Immature natural killer cell (primary cell): ENCODE measurements at regions not wholly inside any gene's neighbourhood (a gene's known extent, or its start where the extent isn't known, plus 50 kb on each side); places are given as distances from the start of the nearest gene placed in this dataset.

ENCODE experiments used
- DNase-seq, 3 donors: peaks; one replicate each; pipeline ENCODE4 v3.0.0; 2022; ENCODE audit warnings: mixed read lengths in 1 of 3
- H3K27ac Mint-ChIP-seq, 6 donors: one replicate each; pipeline ENCODE4 v1.8.0; 2020; ENCODE audit warnings: mixed read lengths in 6 of 6, mild to moderate bottlenecking in 5 of 6, inconsistent platforms in 4 of 6, moderate library complexity in 3 of 6
- H3K27me3 Mint-ChIP-seq, 3 donors: one replicate each; pipeline ENCODE4 v1.8.0; 2020 to 2021; ENCODE audit warnings: low read depth in 3 of 3, mild to moderate bottlenecking in 3 of 3, mixed read lengths in 3 of 3, moderate library complexity in 3 of 3, inconsistent platforms in 1 of 3
- H3K36me3 Mint-ChIP-seq, 3 donors: one replicate each; pipeline ENCODE4 v1.8.0; 2020; ENCODE audit warnings: mixed read lengths in 3 of 3, inconsistent platforms in 2 of 3, mild to moderate bottlenecking in 2 of 3
- H3K4me1 Mint-ChIP-seq, 2 donors: one replicate each; pipeline ENCODE4 v1.8.0; 2020; ENCODE audit warnings: inconsistent platforms in 2 of 2, mild to moderate bottlenecking in 2 of 2, mixed read lengths in 2 of 2, moderate library complexity in 1 of 2
- H3K4me3 Mint-ChIP-seq, 5 donors: one replicate each; pipeline ENCODE4 v1.8.0; 2020; ENCODE audit warnings: mild to moderate bottlenecking in 5 of 5, mixed read lengths in 5 of 5, inconsistent platforms in 3 of 5, moderate library complexity in 3 of 5
- H3K9me3 Mint-ChIP-seq, 6 donors: one replicate each; pipeline ENCODE4 v1.8.0; 2020; ENCODE audit warnings: mild to moderate bottlenecking in 6 of 6, mixed read lengths in 6 of 6, inconsistent platforms in 4 of 6, moderate library complexity in 3 of 6

DNA sequence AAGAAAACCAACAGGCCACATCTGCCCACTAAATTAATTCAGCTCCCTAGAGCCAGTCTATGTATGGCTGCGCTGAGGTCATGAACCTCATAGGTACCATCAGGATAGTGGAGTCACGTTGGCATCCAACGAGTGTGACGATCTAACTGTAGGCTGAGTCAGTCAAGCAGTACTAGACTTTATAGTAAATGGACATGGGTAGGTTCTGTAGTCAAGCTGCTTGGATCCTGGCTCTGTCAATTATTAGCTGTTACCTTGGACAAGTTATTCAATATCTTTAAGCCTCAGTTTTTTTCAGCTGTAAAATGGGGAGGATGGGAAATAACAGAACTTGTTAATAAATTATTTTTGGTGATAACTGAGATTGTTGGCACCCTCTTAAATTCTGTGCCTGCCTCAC, 432.4 kb upstream of the RASGEF1B start:
- DNase-seq = no peak
- Mint-ChIP-seq H3K4me3 (no peak overlapping the region), H3K36me3 (no peaks in the 10 kb centered on the region), H3K4me1 (no peaks in the 10 kb centered on the region), H3K27me3 (peaks cover 0 to 6% (median 5%) of the 10 kb centered on the region in 3 donors), H3K9me3 (no peaks in the 10 kb centered on the region), H3K27ac (no peak overlapping the region)

- Mint-ChIP-seq H3K27me3 (peaks cover 1 to 3% (median 2%) of the 10 kb centered on the region in 3 donors), H3K4me1 (no peaks in the 10 kb centered on the region), H3K4me3 (no peak overlapping the region), H3K36me3 (no peaks in the 10 kb centered on the region), H3K27ac (no peak overlapping the region), H3K9me3 (peaks cover 0 to 2% (median 0%) of the 10 kb centered on the region in 6 donors)
- DNase-seq = no peak
These were observed 431.5 kb upstream of the RASGEF1B start for GRCh38 chr4:81903212-81903611.

GRCh38 chr4:81898862-81899504, 427.3 kb upstream of the RASGEF1B start:
- Mint-ChIP-seq H3K4me3 (no peak overlapping the region), H3K9me3 (peaks cover 0 to 2% (median 0%) of the 10 kb centered on the region in 6 donors), H3K36me3 (no peaks in the 10 kb centered on the region), H3K27ac (no peak overlapping the region), H3K27me3 (peaks cover 0 to 2% (median 1%) of the 10 kb centered on the region in 3 donors), H3K4me1 (no peaks in the 10 kb centered on the region)
- DNase-seq = no peak

GRCh38 chr4:81896936-81897335, 425.2 kb upstream of the RASGEF1B start:
- Mint-ChIP-seq H3K27me3 (peaks cover 4 to 5% (median 5%) of the 10 kb centered on the region in 3 donors), H3K27ac (no peak overlapping the region), H3K4me1 (no peaks in the 10 kb centered on the region), H3K36me3 (no peaks in the 10 kb centered on the region), H3K4me3 (no peak overlapping the region), H3K9me3 (peaks cover 0 to 2% (median 0%) of the 10 kb centered on the region in 6 donors)
- no peak for DNase-seq

DNA sequence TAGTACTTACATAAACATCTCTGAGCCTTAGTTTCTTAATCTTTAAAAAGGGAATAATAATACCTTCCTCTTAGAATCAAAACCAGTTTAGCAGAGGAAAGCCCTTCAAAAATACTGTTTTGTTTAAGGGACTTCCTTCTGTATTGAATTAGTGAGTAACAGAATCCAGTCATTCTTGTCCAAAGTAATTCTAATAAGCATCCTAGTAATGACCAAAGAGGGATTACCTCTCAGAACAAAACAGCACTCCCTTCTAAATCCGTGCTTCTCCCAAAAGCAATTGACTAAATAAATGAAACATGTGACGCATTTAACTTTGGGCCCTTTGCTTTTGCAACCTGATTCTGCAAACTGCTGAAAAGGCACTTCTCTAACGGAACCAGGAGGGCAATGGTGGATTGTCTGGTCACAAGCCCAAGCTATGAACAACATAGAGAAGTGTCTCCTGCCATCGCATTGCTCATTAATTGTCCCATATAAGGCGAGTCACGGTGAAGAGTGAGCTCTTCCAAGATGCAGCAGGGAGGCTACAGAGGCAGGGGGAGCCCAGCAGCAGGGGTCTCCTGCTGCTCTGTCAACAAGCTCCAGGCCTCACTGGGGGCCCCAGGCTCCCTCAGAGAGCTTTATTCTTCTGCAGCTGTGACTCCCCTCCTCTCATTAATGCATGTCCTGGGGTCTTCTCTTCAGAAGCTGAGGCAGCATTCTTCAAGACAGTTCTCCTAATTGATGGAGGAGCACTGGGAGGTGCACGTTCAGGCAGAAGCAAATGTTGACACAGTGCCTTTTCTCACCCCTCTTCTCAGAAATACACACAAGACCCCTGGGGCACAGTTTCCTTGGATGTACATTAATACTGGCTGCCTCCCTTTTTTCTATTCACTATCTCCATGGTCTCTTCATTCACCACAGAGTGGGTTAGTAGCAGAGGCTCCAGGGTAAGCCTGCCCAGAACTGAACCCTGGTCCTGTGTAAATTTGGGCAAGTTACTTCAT, 419.6 kb upstream of the RASGEF1B start:
- no peak overlapping the region for H3K4me3 Mint-ChIP-seq
- no peaks in the 10 kb centered on the region for H3K36me3 Mint-ChIP-seq
- peaks cover 0 to 1% of the 10 kb centered on the region in 2 donors for H3K4me1 Mint-ChIP-seq
- no peak overlapping the region for H3K27ac Mint-ChIP-seq
- H3K9me3 Mint-ChIP-seq = peaks cover 0 to 2% (median 0%) of the 10 kb centered on the region in 6 donors
- peaks cover 6 to 8% (median 6%) of the 10 kb centered on the region in 3 donors for H3K27me3 Mint-ChIP-seq
- DNase-seq = no peak

DNA sequence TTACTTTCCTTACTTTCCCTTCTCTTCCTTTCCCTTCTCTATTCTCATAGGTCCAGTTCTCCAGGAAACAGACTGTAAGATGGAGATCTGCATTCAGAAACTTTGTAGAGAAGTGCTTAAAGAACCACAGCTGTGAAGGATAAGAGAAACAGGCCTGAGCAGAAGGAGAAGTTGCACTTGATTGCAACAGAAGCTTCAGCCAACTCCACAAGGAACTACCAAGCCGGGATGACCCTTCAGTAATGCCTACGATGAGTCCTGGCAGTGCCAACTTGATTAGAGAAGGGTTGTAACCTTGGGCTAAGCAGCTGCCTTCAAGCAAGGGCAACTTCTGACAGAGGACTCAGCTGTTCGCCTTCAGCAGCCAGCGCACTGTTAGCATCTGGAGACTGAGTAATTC, 413.3 kb upstream of the RASGEF1B start:
- Mint-ChIP-seq H3K27ac (no peak overlapping the region), H3K9me3 (peaks cover 0 to 2% (median 0%) of the 10 kb centered on the region in 6 donors), H3K36me3 (no peaks in the 10 kb centered on the region), H3K4me3 (no peak overlapping the region), H3K4me1 (peaks cover 13% of the 10 kb centered on the region in 2 donors), H3K27me3 (peaks cover 0 to 5% (median 3%) of the 10 kb centered on the region in 3 donors)
- no peak for DNase-seq

DNA sequence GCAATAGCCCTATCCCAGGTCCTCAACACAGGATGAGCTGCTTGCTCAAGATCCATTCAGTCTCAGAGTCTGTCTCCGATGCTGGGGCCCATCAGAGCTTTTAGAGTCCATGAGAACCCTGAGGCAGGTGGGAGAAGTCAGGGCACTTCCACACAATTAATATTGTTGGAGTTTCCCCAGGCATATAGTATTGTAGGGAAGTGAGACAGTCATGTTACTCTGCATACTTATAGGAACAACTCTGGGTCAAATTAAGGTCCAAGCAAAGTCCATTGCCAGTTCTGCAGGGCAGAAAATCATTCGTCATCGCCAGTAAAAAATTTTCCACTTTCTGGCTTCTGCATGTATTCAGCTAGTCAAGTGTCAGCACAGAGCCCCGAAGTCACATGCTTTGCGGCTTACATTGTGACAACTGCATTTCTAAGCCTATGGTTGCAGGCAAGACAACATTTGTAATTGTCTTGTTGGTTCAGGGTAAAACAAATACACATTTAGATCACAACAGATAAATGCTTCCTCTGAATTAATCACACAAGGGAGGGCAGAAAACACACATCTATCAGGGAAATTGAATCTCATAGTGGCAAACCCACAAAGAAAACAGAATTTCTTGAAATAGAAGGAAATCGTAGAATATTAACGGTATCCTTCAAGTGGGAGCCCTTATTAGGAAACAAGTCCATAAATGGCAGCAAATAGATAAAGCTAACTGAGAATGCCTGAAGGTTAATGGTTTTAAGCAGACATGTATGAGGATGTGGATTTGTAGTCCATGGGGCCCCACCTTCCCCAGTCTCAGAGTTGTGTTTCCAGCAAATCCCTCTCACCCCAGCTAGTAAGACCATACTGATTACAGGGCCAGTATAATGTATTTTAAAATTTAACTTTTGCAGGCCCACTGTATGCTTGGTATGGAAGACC, 412.1 kb upstream of the RASGEF1B start:
- Mint-ChIP-seq H3K27ac (no peak overlapping the region), H3K4me3 (no peak overlapping the region), H3K36me3 (no peaks in the 10 kb centered on the region), H3K4me1 (peaks cover 11 to 13% of the 10 kb centered on the region in 2 donors), H3K27me3 (peaks cover 0 to 3% (median 2%) of the 10 kb centered on the region in 3 donors), H3K9me3 (peaks cover 0 to 2% (median 0%) of the 10 kb centered on the region in 6 donors)
- DNase-seq = no peak

GRCh38 chr4:81883004-81883403, 411.3 kb upstream of the RASGEF1B start:
- Mint-ChIP-seq H3K4me3 (no peak overlapping the region), H3K36me3 (no peaks in the 10 kb centered on the region), H3K9me3 (peaks cover 0 to 2% (median 0%) of the 10 kb centered on the region in 6 donors), H3K4me1 (peaks cover 11 to 13% of the 10 kb centered on the region in 2 donors), H3K27me3 (peaks cover 0 to 3% (median 2%) of the 10 kb centered on the region in 3 donors), H3K27ac (no peak overlapping the region)
- DNase-seq = no peak

DNA sequence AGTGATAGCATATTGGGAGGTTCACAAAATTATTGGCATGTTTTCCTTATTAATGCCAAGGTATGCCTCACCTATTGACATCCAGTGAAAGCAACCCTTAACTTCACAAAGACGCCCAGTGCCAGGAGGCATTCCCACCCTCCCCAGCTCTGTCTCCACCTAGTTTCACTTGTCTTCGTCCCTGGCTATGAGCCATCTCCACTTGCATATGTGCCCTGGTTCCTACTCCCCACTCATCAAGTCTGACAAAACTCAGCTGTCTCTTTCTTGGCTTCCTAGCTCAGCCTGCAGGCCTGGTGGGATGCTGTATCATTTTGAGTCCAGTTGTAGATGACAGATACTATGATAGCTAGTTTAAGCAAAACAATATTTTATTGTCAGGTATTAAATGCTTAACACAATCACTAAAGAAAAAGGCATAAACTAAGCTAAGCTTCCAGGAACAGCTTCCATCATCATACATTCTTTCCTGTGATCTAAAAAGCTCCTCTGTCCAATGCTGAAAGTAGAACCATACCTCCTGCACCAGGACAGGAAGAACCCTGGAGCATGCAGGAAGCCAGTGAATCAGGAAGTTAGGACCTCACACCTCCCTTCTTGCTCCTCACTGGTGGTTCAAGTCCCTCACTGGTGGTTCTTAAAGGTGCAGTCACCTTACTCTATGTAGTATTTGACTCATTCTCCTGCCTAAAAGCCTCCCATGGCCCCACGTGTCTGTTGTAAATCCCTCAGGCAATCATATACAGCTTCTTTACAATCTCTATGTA, 410.3 kb upstream of the RASGEF1B start:
- Mint-ChIP-seq H3K36me3 (no peaks in the 10 kb centered on the region), H3K4me3 (peak overlapping the region in 1 of 5 donors; percentile 4), H3K4me1 (peaks cover 11 to 13% of the 10 kb centered on the region in 2 donors), H3K27me3 (peaks cover 0 to 3% (median 2%) of the 10 kb centered on the region in 3 donors), H3K27ac (peak overlapping the region in 1 of 6 donors; percentile 1), H3K9me3 (no peaks in the 10 kb centered on the region)
- DNase-seq = no peak

GRCh38 chr4:81876106-81876505, 404.4 kb upstream of the RASGEF1B start:
- no peak overlapping the region for H3K4me3 Mint-ChIP-seq

GRCh38 chr4:81874661-81875515, 403.2 kb upstream of the RASGEF1B start:
- no peak for DNase-seq
- Mint-ChIP-seq H3K27me3 (peaks cover 0 to 1% (median 0%) of the 10 kb centered on the region in 3 donors), H3K36me3 (no peaks in the 10 kb centered on the region), H3K4me3 (no peak overlapping the region), H3K27ac (no peak overlapping the region), H3K9me3 (no peaks in the 10 kb centered on the region), H3K4me1 (peaks cover 4 to 13% of the 10 kb centered on the region in 2 donors)

More at GRCh38 chr4:81876106-81876505, 404.4 kb upstream of the RASGEF1B start:
- no peaks in the 10 kb centered on the region for H3K36me3 Mint-ChIP-seq
- no peak overlapping the region for H3K27ac Mint-ChIP-seq
- peaks cover 4 to 13% of the 10 kb centered on the region in 2 donors for H3K4me1 Mint-ChIP-seq
- H3K9me3 Mint-ChIP-seq = no peaks in the 10 kb centered on the region
- peaks cover 0 to 2% (median 0%) of the 10 kb centered on the region in 3 donors for H3K27me3 Mint-ChIP-seq
- DNase-seq = no peak

DNA sequence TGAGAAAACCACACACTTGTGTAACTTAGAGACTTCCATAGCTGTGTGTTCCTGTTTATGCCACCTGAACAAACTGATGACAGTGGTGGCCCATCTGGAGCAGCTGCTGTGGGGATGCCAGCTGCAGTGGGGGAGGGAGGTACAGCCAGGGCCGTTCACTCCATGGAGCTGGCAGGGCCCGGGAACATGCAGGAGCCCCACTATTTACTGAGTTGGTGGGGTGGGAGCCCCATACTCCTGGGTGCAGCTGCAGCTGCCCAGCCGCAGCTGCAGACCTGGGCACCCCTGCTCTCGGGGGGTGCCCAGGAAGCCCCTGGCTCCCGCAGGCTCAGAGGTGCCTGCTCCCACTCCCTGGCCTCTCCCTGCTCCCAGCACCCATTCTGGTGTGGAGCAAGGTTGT, 398.6 kb upstream of the RASGEF1B start:
- peaks cover 0 to under 1% of the 10 kb centered on the region in 2 donors for H3K4me1 Mint-ChIP-seq

More for the DNA sequence above, 398.6 kb upstream of the RASGEF1B start:
- DNase-seq = no peak
- H3K4me3 Mint-ChIP-seq = no peak overlapping the region
- no peaks in the 10 kb centered on the region for H3K27me3 Mint-ChIP-seq
- no peak overlapping the region for H3K27ac Mint-ChIP-seq
- no peaks in the 10 kb centered on the region for H3K9me3 Mint-ChIP-seq
- no peaks in the 10 kb centered on the region for H3K36me3 Mint-ChIP-seq
